CD4-positive, CD25-positive, alpha-beta regulatory T cell (primary cell): ENCODE measurements at regions not wholly inside any gene's neighbourhood (a gene's known extent, or its start where the extent isn't known, plus 50 kb on each side); places are given as distances from the start of the nearest gene placed in this dataset.
"Not testable (repeated sequence)": the region's sequence is repeated elsewhere in the genome, so short reads cannot be mapped to it uniquely, and the experiment has no call there.

ENCODE experiments used
- ATAC-seq, 2 donors: fragments of 150-1000 bp; cut with Tn5 transposase; one replicate each; pipeline ENCODE4 v1.10.0; 2021; ENCODE audit warnings: low read depth in 2 of 2, moderate number of reproducible peaks in 2 of 2, moderate library complexity in 1 of 2
- DNase-seq, 3 donors: peaks; one replicate each; pipeline versions ENCODE4 v3.0.0 to v3.0.0-alpha.2; 2012 to 2022; ENCODE audit warnings: mixed read lengths in 1 of 3
- H3K27ac ChIP-seq: one replicate; pipeline ENCODE4 v1.7.0; 2013; ENCODE audit warnings: mild to moderate bottlenecking, low read length; ENCODE audit not compliant: insufficient read depth, poor library complexity, severe bottlenecking
- H3K27me3 ChIP-seq: one replicate; pipeline ENCODE4 v1.7.0; 2013; ENCODE audit warnings: low read length; ENCODE audit not compliant: control insufficient read depth, insufficient read depth
- H3K36me3 ChIP-seq: one replicate; pipeline ENCODE4 v1.7.0; 2013; ENCODE audit warnings: mild to moderate bottlenecking, low read length, moderate library complexity; ENCODE audit not compliant: control insufficient read depth, insufficient read depth
- H3K4me1 ChIP-seq: 2 replicates; pipeline ENCODE4 v1.7.0; 2013; ENCODE audit warnings: mild to moderate bottlenecking, low read length; ENCODE audit not compliant: insufficient read depth, control insufficient read depth, poor library complexity, severe bottlenecking
- H3K4me3 ChIP-seq: one replicate; pipeline ENCODE4 v1.7.0; 2013; ENCODE audit warnings: low read depth, mild to moderate bottlenecking, low read length, moderate library complexity
- H3K9me3 ChIP-seq, 2 experiments: 1 replicate in 1 of 2; 2 replicates in 1 of 2; pipeline ENCODE4 v1.7.0; 2013; ENCODE audit warnings: low read length in 2 of 2, mild to moderate bottlenecking in 1 of 2, moderate library complexity in 1 of 2; ENCODE audit not compliant: control insufficient read depth in 2 of 2
- H3K27ac Mint-ChIP-seq, 3 donors: one replicate each; pipeline ENCODE4 v1.8.0; 2020 to 2022; ENCODE audit warnings: mild to moderate bottlenecking in 3 of 3, mixed read lengths in 3 of 3, moderate library complexity in 2 of 3
- H3K27me3 Mint-ChIP-seq: one replicate; pipeline ENCODE4 v1.8.0; 2022; ENCODE audit warnings: mild to moderate bottlenecking, mixed read lengths
- H3K36me3 Mint-ChIP-seq: one replicate; pipeline ENCODE4 v1.8.0; 2020; ENCODE audit warnings: mixed read lengths
- H3K4me1 Mint-ChIP-seq, 4 donors: one replicate each; pipeline ENCODE4 v1.8.0; 2020 to 2022; ENCODE audit warnings: mixed read lengths in 4 of 4, mild to moderate bottlenecking in 1 of 4
- H3K4me3 Mint-ChIP-seq, 4 donors: one replicate each; pipeline ENCODE4 v1.8.0; 2020 to 2022; ENCODE audit warnings: mild to moderate bottlenecking in 4 of 4, mixed read lengths in 4 of 4, moderate library complexity in 3 of 4
- H3K9me3 Mint-ChIP-seq, 7 donors: one replicate each; pipeline ENCODE4 v1.8.0; 2020 to 2022; ENCODE audit warnings: mixed read lengths in 7 of 7, mild to moderate bottlenecking in 3 of 7, moderate library complexity in 2 of 7

- H3K9me3 ChIP-seq = no peaks in the 10 kb centered on the region
- H3K36me3 ChIP-seq = no peaks in the 10 kb centered on the region
- H3K36me3 Mint-ChIP-seq = no peaks in the 10 kb centered on the region
- H3K4me3 ChIP-seq = no peak overlapping the region
- no peak overlapping the region for H3K4me3 Mint-ChIP-seq
- no peaks in the 10 kb centered on the region for H3K4me1 ChIP-seq
- ATAC-seq = no peak
- no peak for DNase-seq
- no peak overlapping the region for H3K27ac Mint-ChIP-seq
- H3K4me1 Mint-ChIP-seq = peaks cover 0 to 12% (median 5%) of the 10 kb centered on the region in 4 donors
- peaks cover under 1 to 8% (median 3%) of the 10 kb centered on the region in 7 donors for H3K9me3 Mint-ChIP-seq
- no peak overlapping the region for H3K27ac ChIP-seq
- no peaks in the 10 kb centered on the region for H3K27me3 Mint-ChIP-seq
- H3K27me3 ChIP-seq = no peaks in the 10 kb centered on the region
Observed at GRCh38 chr20:26216025-26216424, 519.4 kb upstream of the ZNF337 start.

- peaks cover 6% of the 10 kb centered on the region for H3K27me3 Mint-ChIP-seq
- no peaks in the 10 kb centered on the region for H3K27me3 ChIP-seq
- H3K9me3 ChIP-seq = no peaks in the 10 kb centered on the region
- peaks cover 0 to 7% (median 5%) of the 10 kb centered on the region in 7 donors for H3K9me3 Mint-ChIP-seq
- no peaks in the 10 kb centered on the region for H3K4me1 ChIP-seq
- peaks cover 0 to 14% (median 8%) of the 10 kb centered on the region in 4 donors for H3K4me1 Mint-ChIP-seq
- H3K27ac Mint-ChIP-seq = no peak overlapping the region
- peaks cover 3% of the 10 kb centered on the region for H3K36me3 Mint-ChIP-seq
- no peaks in the 10 kb centered on the region for H3K36me3 ChIP-seq
- H3K27ac ChIP-seq = no peak overlapping the region
- ATAC-seq (no peak), DNase-seq (no peak)
- no peak overlapping the region for H3K4me3 ChIP-seq
- no peak overlapping the region for H3K4me3 Mint-ChIP-seq
Observed at GRCh38 chr20:26214991-26215390, 518.3 kb upstream of the ZNF337 start.

DNA sequence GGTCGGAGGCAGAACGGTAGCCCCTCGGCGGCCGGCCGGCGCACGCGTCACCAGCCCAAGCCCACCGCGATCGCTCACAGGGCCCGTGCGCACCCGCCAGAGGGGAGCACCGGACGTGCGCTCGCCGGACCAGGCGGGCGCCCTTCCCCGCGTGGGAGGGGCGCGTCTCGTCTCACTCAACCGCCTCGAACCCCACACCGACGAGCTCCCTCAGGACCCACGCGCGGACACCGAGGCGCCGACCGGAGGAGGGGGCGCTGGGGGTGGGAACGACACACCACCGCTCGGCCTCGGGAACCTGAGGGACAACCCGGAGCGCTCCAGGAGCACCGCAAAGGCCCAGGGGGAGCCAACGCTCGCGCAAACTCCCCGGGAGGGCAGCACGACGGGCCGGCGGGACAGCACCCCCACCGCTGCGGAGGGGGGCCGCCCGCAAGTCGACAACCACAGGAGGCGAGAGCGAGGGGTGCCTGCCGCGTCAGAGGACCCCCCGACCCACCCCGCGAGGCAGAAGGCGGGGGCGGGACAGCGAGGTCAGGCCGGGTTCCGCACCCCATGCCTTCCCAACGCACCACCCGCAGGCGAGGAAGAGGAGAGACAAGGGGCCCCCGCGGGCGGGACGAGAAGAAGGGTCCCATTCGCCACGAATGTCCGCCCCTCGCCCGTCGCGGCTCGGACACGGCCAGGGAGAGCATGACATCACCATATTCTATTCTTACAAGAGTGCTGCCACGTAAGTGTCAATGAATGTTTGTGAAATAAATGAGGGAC lies 512.7 kb upstream of the ZNF337 start:
- ATAC-seq = no peak
- H3K27ac Mint-ChIP-seq = peak overlapping the region in 1 of 3 donors; percentile 73
- H3K27ac ChIP-seq = peak overlapping the region; percentile 33

DNA sequence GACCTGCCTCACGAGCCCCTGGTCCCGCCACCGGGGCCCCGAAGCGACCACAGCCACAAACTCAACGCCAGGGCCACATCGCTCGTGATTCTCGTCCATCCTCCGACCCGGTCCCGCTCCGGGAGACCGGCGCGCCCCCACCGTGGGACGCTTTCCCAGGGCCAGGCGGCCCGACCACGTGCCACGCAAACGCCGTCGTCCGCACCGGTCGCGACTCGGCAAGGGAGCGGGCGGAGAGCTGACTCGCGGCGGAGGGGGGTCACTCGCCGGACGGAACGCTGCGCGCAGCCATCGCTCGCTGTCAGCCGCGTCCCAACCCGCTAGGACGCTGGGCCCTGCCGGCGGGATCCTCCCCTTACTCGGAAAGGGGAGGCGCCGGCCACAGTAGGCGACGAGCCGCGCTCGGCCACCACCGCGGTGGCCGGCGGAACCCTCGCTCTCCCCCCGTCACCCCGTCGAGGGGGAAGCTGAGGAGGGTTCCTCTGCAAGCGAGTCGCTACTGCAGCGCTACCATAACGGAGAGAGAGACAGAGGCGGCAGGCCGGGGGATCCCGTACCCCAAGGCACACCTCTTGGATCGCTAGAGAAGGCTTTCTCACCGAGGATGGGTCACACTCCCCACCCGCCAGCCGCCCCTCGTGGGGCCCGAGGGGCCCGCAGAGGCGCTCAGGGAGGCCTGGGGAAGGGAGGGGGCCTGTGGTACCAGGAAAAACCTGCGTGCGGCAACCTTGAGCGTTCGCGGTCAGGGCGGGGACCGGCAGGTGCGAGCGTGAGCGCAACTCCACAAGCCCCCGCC lies 511.8 kb upstream of the ZNF337 start:
- no peak overlapping the region for H3K27ac Mint-ChIP-seq
- no peaks in the 10 kb centered on the region for H3K36me3 ChIP-seq
- no peak overlapping the region for H3K4me3 ChIP-seq
- H3K36me3 Mint-ChIP-seq = peaks cover 3% of the 10 kb centered on the region
- peak overlapping the region; percentile 47 for H3K27ac ChIP-seq
- peaks cover 0 to 22% (median 11%) of the 10 kb centered on the region in 4 donors for H3K4me1 Mint-ChIP-seq
- H3K4me1 ChIP-seq = no peaks in the 10 kb centered on the region
- H3K9me3 Mint-ChIP-seq = peaks cover 0 to 9% (median 3%) of the 10 kb centered on the region in 7 donors
- no peaks in the 10 kb centered on the region for H3K9me3 ChIP-seq
- ATAC-seq = peak; percentile 81 to 83
- peak; percentile 37 to 70 (median 65) for DNase-seq
- peaks cover 2% of the 10 kb centered on the region for H3K27me3 ChIP-seq
- H3K27me3 Mint-ChIP-seq = peaks cover 20% of the 10 kb centered on the region
- H3K4me3 Mint-ChIP-seq = peak overlapping the region in 1 of 4 donors; percentile 67

More for the DNA sequence above, 512.7 kb upstream of the ZNF337 start:
- DNase-seq = peak in 2 of 3 donors; percentile 5 to 21
- peaks cover 0 to 23% (median 11%) of the 10 kb centered on the region in 4 donors for H3K4me1 Mint-ChIP-seq
- peaks cover 20% of the 10 kb centered on the region for H3K27me3 Mint-ChIP-seq
- H3K36me3 Mint-ChIP-seq = peaks cover 3% of the 10 kb centered on the region
- Histone ChIP-seq H3K4me1 (no peaks in the 10 kb centered on the region), H3K36me3 (no peaks in the 10 kb centered on the region), H3K27me3 (peaks cover 2% of the 10 kb centered on the region), H3K9me3 (no peaks in the 10 kb centered on the region), H3K4me3 (peak overlapping the region; percentile 38)
- peak overlapping the region; percentile 64 to 85 (median 78) for H3K4me3 Mint-ChIP-seq
- H3K9me3 Mint-ChIP-seq = peaks cover 0 to 9% (median 3%) of the 10 kb centered on the region in 7 donors

DNA sequence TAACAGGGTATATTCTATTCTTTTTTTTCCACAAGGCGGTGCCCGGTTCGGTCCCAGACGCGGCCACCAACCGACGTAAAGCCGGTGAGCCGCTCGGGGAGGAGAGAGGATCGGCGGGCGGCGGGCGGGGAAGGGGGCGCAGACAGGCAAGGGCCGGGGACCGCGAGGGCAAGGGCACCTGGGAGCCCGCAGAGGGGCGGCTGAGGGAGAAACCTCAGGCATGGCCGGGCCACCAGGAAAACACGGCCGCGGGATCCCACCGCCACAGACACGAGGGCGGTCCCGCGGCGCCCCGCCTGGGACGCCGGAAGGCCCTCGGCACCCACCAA lies 511.3 kb upstream of the ZNF337 start:
- peaks cover 0 to 17% (median 10%) of the 10 kb centered on the region in 4 donors for H3K4me1 Mint-ChIP-seq
- H3K27me3 Mint-ChIP-seq = peaks cover 20% of the 10 kb centered on the region
- H3K36me3 ChIP-seq, H3K9me3 ChIP-seq, H3K36me3 Mint-ChIP-seq, ATAC-seq, H3K27me3 ChIP-seq, H3K4me1 ChIP-seq, H3K4me3 ChIP-seq: not testable (repeated sequence)
- H3K9me3 Mint-ChIP-seq = peaks cover 0 to 11% (median 3%) of the 10 kb centered on the region in 7 donors
- H3K27ac ChIP-seq = peak overlapping the region; percentile 47
- peak in 2 of 3 donors; percentile 4 to 23 for DNase-seq
- H3K27ac Mint-ChIP-seq = peak overlapping the region; percentile 57 to 93 (median 80)
- peak overlapping the region in 3 of 4 donors; percentile 48 to 84 (median 82) for H3K4me3 Mint-ChIP-seq

GRCh38 chr20:26207237-26207966 lies 510.7 kb upstream of the ZNF337 start:
- Histone ChIP-seq H3K27ac (no peak overlapping the region), H3K27me3 (peaks cover 2% of the 10 kb centered on the region), H3K9me3 (no peaks in the 10 kb centered on the region), H3K4me1 (no peaks in the 10 kb centered on the region), H3K36me3 (no peaks in the 10 kb centered on the region), H3K4me3 (no peak overlapping the region)
- peak overlapping the region in 3 of 4 donors; percentile 48 to 84 (median 82) for H3K4me3 Mint-ChIP-seq
- H3K27ac Mint-ChIP-seq = peak overlapping the region; percentile 57 to 93 (median 80)
- ATAC-seq = no peak
- peaks cover 3% of the 10 kb centered on the region for H3K36me3 Mint-ChIP-seq
- peaks cover 20% of the 10 kb centered on the region for H3K27me3 Mint-ChIP-seq
- DNase-seq = no peak
- H3K9me3 Mint-ChIP-seq = peaks cover 0 to 17% (median 1%) of the 10 kb centered on the region in 7 donors
- H3K4me1 Mint-ChIP-seq = peaks cover 0 to 17% (median 10%) of the 10 kb centered on the region in 4 donors

DNA sequence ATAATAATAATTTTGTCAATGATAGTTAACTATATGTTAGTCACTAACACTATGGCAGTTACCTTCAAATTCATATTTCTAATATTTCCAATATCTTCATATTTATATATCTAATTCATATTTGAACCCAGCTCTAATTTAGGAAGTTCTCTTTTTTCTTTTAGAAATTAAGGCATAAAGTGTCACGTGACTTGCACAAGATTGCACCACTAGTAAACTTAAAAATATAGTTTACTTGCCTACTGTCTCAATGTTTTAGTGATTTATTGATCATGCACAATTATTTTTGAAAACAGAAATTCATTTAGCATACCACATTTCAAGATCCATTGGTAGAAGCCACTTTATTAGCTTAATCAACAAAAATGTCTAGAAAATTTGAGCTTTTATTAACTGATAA lies 508.7 kb upstream of the ZNF337 start:
- H3K27ac ChIP-seq = no peak overlapping the region
- no peaks in the 10 kb centered on the region for H3K4me1 ChIP-seq
- Mint-ChIP-seq H3K9me3 (peaks cover 0 to 29% (median 2%) of the 10 kb centered on the region in 7 donors), H3K36me3 (peaks cover 2% of the 10 kb centered on the region), H3K4me1 (peaks cover 0 to 13% (median 5%) of the 10 kb centered on the region in 4 donors), H3K27me3 (peaks cover 18% of the 10 kb centered on the region), H3K4me3 (no peak overlapping the region), H3K27ac (no peak overlapping the region)
- H3K36me3 ChIP-seq = no peaks in the 10 kb centered on the region
- no peak for ATAC-seq
- peaks cover 2% of the 10 kb centered on the region for H3K27me3 ChIP-seq
- no peak overlapping the region for H3K4me3 ChIP-seq
- no peak for DNase-seq
- peaks cover 0 to 3% of the 10 kb centered on the region in 2 experiments for H3K9me3 ChIP-seq
